ENCODE measurements at regions not wholly inside any gene's neighbourhood (a gene's known extent, or its start where the extent isn't known, plus 50 kb on each side); places are given as distances from the start of the nearest gene placed in this dataset.

DNA sequence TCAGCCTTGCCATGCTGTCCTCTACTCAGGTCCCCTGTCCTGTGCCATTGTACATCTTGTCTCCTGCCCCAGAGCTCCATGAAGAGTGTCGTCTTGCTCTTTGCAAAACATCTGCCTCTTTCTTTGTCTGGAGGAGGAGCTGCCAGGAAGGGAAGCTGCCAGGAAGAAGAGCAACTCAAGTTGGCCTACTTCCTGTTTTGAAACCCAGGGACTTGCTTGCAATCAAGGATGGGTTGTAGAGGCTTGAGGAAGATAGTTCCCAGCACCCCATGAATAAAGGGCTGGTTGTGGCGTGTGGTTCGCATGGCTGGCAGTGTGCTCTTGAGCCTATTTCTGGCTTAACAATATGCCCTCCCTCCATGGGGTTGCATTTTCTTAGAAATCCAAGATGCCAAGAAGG lies 53.0 kb upstream of the CPEB4 start:
- TF ChIP-seq, protein P1, sequence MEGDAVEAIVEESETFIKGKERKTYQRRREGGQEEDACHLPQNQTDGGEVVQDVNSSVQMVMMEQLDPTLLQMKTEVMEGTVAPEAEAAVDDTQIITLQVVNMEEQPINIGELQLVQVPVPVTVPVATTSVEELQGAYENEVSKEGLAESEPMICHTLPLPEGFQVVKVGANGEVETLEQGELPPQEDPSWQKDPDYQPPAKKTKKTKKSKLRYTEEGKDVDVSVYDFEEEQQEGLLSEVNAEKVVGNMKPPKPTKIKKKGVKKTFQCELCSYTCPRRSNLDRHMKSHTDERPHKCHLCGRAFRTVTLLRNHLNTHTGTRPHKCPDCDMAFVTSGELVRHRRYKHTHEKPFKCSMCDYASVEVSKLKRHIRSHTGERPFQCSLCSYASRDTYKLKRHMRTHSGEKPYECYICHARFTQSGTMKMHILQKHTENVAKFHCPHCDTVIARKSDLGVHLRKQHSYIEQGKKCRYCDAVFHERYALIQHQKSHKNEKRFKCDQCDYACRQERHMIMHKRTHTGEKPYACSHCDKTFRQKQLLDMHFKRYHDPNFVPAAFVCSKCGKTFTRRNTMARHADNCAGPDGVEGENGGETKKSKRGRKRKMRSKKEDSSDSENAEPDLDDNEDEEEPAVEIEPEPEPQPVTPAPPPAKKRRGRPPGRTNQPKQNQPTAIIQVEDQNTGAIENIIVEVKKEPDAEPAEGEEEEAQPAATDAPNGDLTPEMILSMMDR (conservative IDR thresholded peaks at IDR 0.05; ENCODE audit: low read depth), result no peak
- no peak overlapping the region for H3K27ac ChIP-seq
- ChIA-PET POLR2A (ENCODE audit: low non-redundant PET) (no interaction called here), CTCF (interaction anchor here (0.7 kb wide), 1 partner anchor 48 kb away, joined by 6 read pairs; no protein-coding TSS in a partner anchor)
- no peak for DNase-seq (ENCODE audit: low spot score)

DNA sequence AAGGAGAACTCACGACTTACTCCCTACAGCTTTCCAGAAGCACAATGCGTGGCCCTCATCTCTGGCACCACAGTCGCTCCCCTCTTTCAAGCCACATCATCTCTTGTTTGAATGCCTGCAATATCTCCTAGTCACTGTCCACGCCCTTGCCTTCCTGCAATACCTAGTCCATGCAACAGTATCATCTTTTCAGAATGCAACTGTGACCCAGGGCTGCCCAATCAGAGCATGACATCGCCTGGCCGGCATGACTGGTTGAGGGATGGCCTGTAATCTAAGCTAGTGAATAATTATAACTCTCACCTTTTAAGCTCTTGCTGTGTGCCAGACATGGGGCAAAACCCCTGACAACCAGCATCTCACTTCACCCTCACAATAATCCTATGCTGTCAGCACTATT lies 52.5 kb upstream of the CPEB4 start:
- POLR2A ChIA-PET (ENCODE audit: low non-redundant PET), result no interaction called here
- H3K27ac ChIP-seq, result no peak overlapping the region
- CTCF ChIA-PET, result interaction anchor here (0.7 kb wide), 1 partner anchor 49 kb away, joined by 6 read pairs; no protein-coding TSS in a partner anchor
- DNase-seq (ENCODE audit: low spot score), result peak; percentile 34
- TF ChIP-seq, protein P1 (conservative IDR thresholded peaks at IDR 0.05; ENCODE audit: low read depth), result no peak

- DNase-seq (ENCODE audit: low spot score), result no peak
- no peak overlapping the region for H3K27ac ChIP-seq
- CTCF ChIA-PET, result interaction anchor here (0.8 kb wide), 1 partner anchor 39 kb away, joined by 5 read pairs; no protein-coding TSS in a partner anchor
- TF ChIP-seq, protein P1 (conservative IDR thresholded peaks at IDR 0.05; ENCODE audit: low read depth), result no peak
- POLR2A ChIA-PET (ENCODE audit: low non-redundant PET), result no interaction called here
Observed at GRCh38 chr5:173837654-173838053, 50.5 kb upstream of the CPEB4 start.
